Peyer's patch (tissue), 4 donors: ENCODE measurements at regions not wholly inside any gene's neighbourhood (a gene's known extent, or its start where the extent isn't known, plus 50 kb on each side); places are given as distances from the start of the nearest gene placed in this dataset.

Source experiments
- POLR2A ChIP-seq, 2 donors: fragments of 450-650 bp; IDR thresholded peaks; one replicate each; pipeline ENCODE4 v1.5.1; 2017; ENCODE audit warnings: antibody characterized with exemption in 2 of 2, mild to moderate bottlenecking in 2 of 2, moderate library complexity in 2 of 2
- TF ChIP-seq, protein P1 (sequence below), 6 experiments: fragments of 450-650 bp in 4 of 6; fragments of 200-600 bp in 2 of 6; sonication (generic) in 1 of 6; IDR thresholded peaks; one replicate each; pipeline ENCODE4 v1.5.1; 2017 to 2019; ENCODE audit warnings: antibody characterized with exemption in 6 of 6, mild to moderate bottlenecking in 3 of 6, moderate library complexity in 1 of 6

DNA sequence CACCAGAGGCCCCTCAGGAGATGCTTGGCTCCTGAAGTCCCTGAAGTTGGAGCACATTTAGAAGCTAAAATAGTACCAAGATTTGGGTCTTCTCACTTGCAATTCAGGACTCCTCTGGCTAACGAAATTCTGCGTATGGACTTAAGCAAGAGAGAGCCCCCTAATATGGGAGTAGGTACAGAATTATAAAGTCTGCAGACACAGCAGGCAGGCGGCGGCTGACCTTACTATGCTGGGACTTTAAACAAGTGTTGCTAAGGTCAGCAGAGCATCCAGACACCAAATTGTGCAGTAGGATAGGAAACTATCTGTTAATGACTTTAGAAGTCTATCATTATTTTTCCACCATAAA, 104.5 kb upstream of the PDE4B start:
- TF ChIP-seq, protein P1, sequence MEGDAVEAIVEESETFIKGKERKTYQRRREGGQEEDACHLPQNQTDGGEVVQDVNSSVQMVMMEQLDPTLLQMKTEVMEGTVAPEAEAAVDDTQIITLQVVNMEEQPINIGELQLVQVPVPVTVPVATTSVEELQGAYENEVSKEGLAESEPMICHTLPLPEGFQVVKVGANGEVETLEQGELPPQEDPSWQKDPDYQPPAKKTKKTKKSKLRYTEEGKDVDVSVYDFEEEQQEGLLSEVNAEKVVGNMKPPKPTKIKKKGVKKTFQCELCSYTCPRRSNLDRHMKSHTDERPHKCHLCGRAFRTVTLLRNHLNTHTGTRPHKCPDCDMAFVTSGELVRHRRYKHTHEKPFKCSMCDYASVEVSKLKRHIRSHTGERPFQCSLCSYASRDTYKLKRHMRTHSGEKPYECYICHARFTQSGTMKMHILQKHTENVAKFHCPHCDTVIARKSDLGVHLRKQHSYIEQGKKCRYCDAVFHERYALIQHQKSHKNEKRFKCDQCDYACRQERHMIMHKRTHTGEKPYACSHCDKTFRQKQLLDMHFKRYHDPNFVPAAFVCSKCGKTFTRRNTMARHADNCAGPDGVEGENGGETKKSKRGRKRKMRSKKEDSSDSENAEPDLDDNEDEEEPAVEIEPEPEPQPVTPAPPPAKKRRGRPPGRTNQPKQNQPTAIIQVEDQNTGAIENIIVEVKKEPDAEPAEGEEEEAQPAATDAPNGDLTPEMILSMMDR (IDR thresholded peaks at IDR 0.05), result no peak
- TF ChIP-seq POLR2A (IDR thresholded peaks at IDR 0.05), result no peak
